WTC11 (cell line): ENCODE measurements at regions not wholly inside any gene's neighbourhood (a gene's known extent, or its start where the extent isn't known, plus 50 kb on each side); places are given as distances from the start of the nearest gene placed in this dataset.

Experiments
- ATAC-seq: fragments of 200-7000 bp; cut with Tn5 transposase; 2 replicates; pipeline ENCODE4 v1.10.0; 2021; ENCODE audit warnings: mild to moderate bottlenecking, moderate library complexity
- CTCF ChIA-PET: fragments of 300-600 bp; sonication (Branson Sonifier 250); formaldehyde crosslinking; loops from one replicate; lab custom pipeline; 2021; ENCODE audit warnings: antibody characterized with exemption; lab: Charles Lee
- POLR2A ChIA-PET: fragments of 350-600 bp; sonication (Branson Sonifier 250); formaldehyde crosslinking; loops from one replicate; lab custom pipeline; 2021; ENCODE audit warnings: antibody characterized with exemption; lab: Charles Lee
- DNase-seq: peaks from one replicate; pipeline ENCODE4 v3.0.0; 2021; ENCODE audit warnings: low spot score
- H3K27ac Mint-ChIP-seq: 2 replicates; pipeline ENCODE4 v1.8.0; 2021; ENCODE audit warnings: mixed read lengths
- H3K27me3 Mint-ChIP-seq: 2 replicates; pipeline ENCODE4 v1.8.0; 2021; ENCODE audit warnings: low read depth, mild to moderate bottlenecking, moderate library complexity, mixed read lengths
- H3K36me3 Mint-ChIP-seq: 2 replicates; pipeline ENCODE4 v1.8.0; 2021; ENCODE audit warnings: mixed read lengths
- H3K4me1 Mint-ChIP-seq: 2 replicates; pipeline ENCODE4 v1.8.0; 2022; ENCODE audit warnings: mixed read lengths
- H3K4me3 Mint-ChIP-seq: 2 replicates; pipeline ENCODE4 v1.8.0; 2021; ENCODE audit warnings: mild to moderate bottlenecking, moderate library complexity, mixed read lengths
- H3K9me3 Mint-ChIP-seq: 2 replicates; pipeline ENCODE4 v1.8.0; 2021; ENCODE audit warnings: mixed read lengths
- CREB1 ChIP-seq: sonication (generic); formaldehyde crosslinking; IDR thresholded peaks from 2 replicates; pipeline ENCODE4 v1.8.0; 2023; ENCODE audit warnings: mild to moderate bottlenecking, missing genetic modification reagents
- GTF2I ChIP-seq: fragments of 250-450 bp; sonication (Bioruptor Pico); conservative IDR thresholded peaks from 2 replicates; pipeline ENCODE4 v1.4.0; 2021; ENCODE audit warnings: mild to moderate bottlenecking
- JAZF1 ChIP-seq: fragments of 250-450 bp; sonication (Bioruptor Pico); IDR thresholded peaks from 2 replicates; pipeline ENCODE4 v1.9.0; 2021; ENCODE audit warnings: moderate library complexity, mild to moderate bottlenecking, inconsistent platforms
- NR2C2 ChIP-seq: sonication (generic); formaldehyde crosslinking; IDR thresholded peaks from 2 replicates; pipeline ENCODE4 v1.8.0; 2022; ENCODE audit warnings: mild to moderate bottlenecking, missing genetic modification reagents
- RELA ChIP-seq: sonication (generic); formaldehyde crosslinking; IDR thresholded peaks from 2 replicates; pipeline ENCODE4 v1.8.1; 2022; ENCODE audit warnings: missing genetic modification reagents, mild to moderate bottlenecking, borderline replicate concordance
- SMAD3 ChIP-seq: sonication (generic); formaldehyde crosslinking; IDR thresholded peaks from 2 replicates; pipeline ENCODE4 v1.8.0; 2022; ENCODE audit warnings: missing genetic modification reagents, mild to moderate bottlenecking, borderline replicate concordance
- SOX15 ChIP-seq: fragments of 250-450 bp; sonication (Bioruptor Pico); IDR thresholded peaks from 2 replicates; pipeline ENCODE4 v1.9.0; 2021; ENCODE audit warnings: mild to moderate bottlenecking
- TCF7 ChIP-seq: sonication (generic); formaldehyde crosslinking; IDR thresholded peaks from 2 replicates; pipeline ENCODE4 v1.8.0; 2022; ENCODE audit warnings: mild to moderate bottlenecking, low read depth, missing genetic modification reagents, moderate library complexity
- TEAD4 ChIP-seq: sonication (generic); formaldehyde crosslinking; IDR thresholded peaks from 2 replicates; pipeline ENCODE4 v1.8.0; 2022; ENCODE audit warnings: mild to moderate bottlenecking, missing genetic modification reagents
- TP53 ChIP-seq: sonication (generic); formaldehyde crosslinking; IDR thresholded peaks from 2 replicates; pipeline ENCODE4 v1.8.1; 2023; ENCODE audit warnings: mild to moderate bottlenecking, missing genetic modification reagents
- ZNF121 ChIP-seq: sonication (generic); formaldehyde crosslinking; IDR thresholded peaks from 2 replicates; pipeline ENCODE4 v1.8.0; 2023; ENCODE audit warnings: missing genetic modification reagents
- ZNF232 ChIP-seq: sonication (generic); formaldehyde crosslinking; IDR thresholded peaks from 2 replicates; pipeline ENCODE4 v1.8.0; 2022; ENCODE audit warnings: mild to moderate bottlenecking, missing genetic modification reagents
- ZNF317 ChIP-seq: sonication (generic); formaldehyde crosslinking; IDR thresholded peaks from 2 replicates; pipeline ENCODE4 v1.8.1; 2023; ENCODE audit warnings: low read depth, mild to moderate bottlenecking, moderate library complexity, missing genetic modification reagents, borderline replicate concordance
- TF ChIP-seq, protein P1 (sequence below): sonication (generic); formaldehyde crosslinking; IDR thresholded peaks from 2 replicates; pipeline ENCODE4 v1.8.0; 2023; ENCODE audit warnings: missing genetic modification reagents
- TF ChIP-seq, protein P2 (sequence below): fragments of 250-450 bp; sonication (Bioruptor Pico); IDR thresholded peaks from 2 replicates; pipeline ENCODE4 v1.9.0; 2021; ENCODE audit warnings: mild to moderate bottlenecking
- TF ChIP-seq, protein P3 (sequence below): sonication (generic); formaldehyde crosslinking; IDR thresholded peaks from 2 replicates; pipeline ENCODE4 v1.8.1; 2022; ENCODE audit warnings: mild to moderate bottlenecking, missing genetic modification reagents, moderate library complexity, borderline replicate concordance
- TF ChIP-seq, protein P4 (sequence below): sonication (generic); formaldehyde crosslinking; conservative IDR thresholded peaks from 2 replicates; pipeline ENCODE4 v1.8.1; 2023; ENCODE audit warnings: mild to moderate bottlenecking, low read depth, missing genetic modification reagents, moderate library complexity
- TF ChIP-seq, protein P5 (sequence below): sonication (generic); formaldehyde crosslinking; IDR thresholded peaks from 2 replicates; pipeline ENCODE4 v1.8.1; 2022; ENCODE audit warnings: low read depth, missing genetic modification reagents, borderline replicate concordance
- TF ChIP-seq, protein P6 (sequence below): fragments of 250-450 bp; sonication (Bioruptor Pico); IDR thresholded peaks from 2 replicates; pipeline ENCODE4 v1.8.0; 2021; ENCODE audit warnings: mild to moderate bottlenecking
- TF ChIP-seq, protein P7 (sequence below): sonication (generic); formaldehyde crosslinking; IDR thresholded peaks from 2 replicates; pipeline ENCODE4 v1.8.1; 2023; ENCODE audit warnings: mild to moderate bottlenecking, missing genetic modification reagents, moderate library complexity

DNA sequence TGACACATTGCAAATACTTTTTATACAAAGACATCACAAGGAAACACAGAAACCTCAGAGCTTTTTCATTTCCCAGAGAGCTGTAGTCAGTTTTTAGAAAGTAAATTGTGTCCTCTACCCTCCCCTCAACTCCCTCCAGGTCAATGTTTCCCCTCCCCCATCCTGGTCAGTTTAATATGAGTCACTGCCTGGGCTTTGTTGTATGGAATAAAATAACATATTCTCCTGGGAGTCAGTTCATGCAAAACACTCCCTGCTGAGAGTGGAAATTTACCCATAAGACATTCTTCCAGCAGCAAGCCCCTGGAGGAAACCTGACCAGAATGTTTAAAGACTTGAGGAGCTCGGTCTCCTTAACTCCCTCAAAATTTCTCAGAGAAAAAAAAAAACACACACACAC, 270.1 kb upstream of the LDB2 start:
- Mint-ChIP-seq H3K4me3 (peak overlapping the region; percentile 16; the same call in 1 of the 2 replicates), H3K4me1 (peaks cover 39% of the 10 kb centered on the region), H3K27ac (no peak overlapping the region), H3K27me3 (peaks cover 30% of the 10 kb centered on the region), H3K36me3 (peaks cover 7% of the 10 kb centered on the region), H3K9me3 (peaks cover 7% of the 10 kb centered on the region; the same call in 1 of the 2 replicates)
- DNase-seq (no peak), ATAC-seq (no peak; the same call in 1 of the 2 replicates)
- CTCF ChIA-PET = no interaction called here
- TF ChIP-seq RELA (no peak), GTF2I (CRISPR knock-in tag) (no peak), TEAD4 (no peak), CREB1 (CRISPR knock-in tag) (no peak), ZNF121 (CRISPR knock-in tag) (no peak), JAZF1 (no peak), SMAD3 (CRISPR knock-in tag) (no peak), TCF7 (CRISPR knock-in tag) (no peak), NR2C2 (CRISPR knock-in tag) (no peak), ZNF317 (CRISPR knock-in tag) (no peak), SOX15 (no peak), TP53 (CRISPR knock-in tag) (no peak), ZNF232 (CRISPR knock-in tag) (no peak)
- TF ChIP-seq, protein P1, sequence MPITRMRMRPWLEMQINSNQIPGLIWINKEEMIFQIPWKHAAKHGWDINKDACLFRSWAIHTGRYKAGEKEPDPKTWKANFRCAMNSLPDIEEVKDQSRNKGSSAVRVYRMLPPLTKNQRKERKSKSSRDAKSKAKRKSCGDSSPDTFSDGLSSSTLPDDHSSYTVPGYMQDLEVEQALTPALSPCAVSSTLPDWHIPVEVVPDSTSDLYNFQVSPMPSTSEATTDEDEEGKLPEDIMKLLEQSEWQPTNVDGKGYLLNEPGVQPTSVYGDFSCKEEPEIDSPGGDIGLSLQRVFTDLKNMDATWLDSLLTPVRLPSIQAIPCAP (CRISPR knock-in tag) = no peak
- TF ChIP-seq, protein P2, sequence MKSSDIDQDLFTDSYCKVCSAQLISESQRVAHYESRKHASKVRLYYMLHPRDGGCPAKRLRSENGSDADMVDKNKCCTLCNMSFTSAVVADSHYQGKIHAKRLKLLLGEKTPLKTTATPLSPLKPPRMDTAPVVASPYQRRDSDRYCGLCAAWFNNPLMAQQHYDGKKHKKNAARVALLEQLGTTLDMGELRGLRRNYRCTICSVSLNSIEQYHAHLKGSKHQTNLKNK = no peak
- TF ChIP-seq, protein P3, sequence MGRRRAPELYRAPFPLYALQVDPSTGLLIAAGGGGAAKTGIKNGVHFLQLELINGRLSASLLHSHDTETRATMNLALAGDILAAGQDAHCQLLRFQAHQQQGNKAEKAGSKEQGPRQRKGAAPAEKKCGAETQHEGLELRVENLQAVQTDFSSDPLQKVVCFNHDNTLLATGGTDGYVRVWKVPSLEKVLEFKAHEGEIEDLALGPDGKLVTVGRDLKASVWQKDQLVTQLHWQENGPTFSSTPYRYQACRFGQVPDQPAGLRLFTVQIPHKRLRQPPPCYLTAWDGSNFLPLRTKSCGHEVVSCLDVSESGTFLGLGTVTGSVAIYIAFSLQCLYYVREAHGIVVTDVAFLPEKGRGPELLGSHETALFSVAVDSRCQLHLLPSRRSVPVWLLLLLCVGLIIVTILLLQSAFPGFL = no peak
- TF ChIP-seq, protein P4, sequence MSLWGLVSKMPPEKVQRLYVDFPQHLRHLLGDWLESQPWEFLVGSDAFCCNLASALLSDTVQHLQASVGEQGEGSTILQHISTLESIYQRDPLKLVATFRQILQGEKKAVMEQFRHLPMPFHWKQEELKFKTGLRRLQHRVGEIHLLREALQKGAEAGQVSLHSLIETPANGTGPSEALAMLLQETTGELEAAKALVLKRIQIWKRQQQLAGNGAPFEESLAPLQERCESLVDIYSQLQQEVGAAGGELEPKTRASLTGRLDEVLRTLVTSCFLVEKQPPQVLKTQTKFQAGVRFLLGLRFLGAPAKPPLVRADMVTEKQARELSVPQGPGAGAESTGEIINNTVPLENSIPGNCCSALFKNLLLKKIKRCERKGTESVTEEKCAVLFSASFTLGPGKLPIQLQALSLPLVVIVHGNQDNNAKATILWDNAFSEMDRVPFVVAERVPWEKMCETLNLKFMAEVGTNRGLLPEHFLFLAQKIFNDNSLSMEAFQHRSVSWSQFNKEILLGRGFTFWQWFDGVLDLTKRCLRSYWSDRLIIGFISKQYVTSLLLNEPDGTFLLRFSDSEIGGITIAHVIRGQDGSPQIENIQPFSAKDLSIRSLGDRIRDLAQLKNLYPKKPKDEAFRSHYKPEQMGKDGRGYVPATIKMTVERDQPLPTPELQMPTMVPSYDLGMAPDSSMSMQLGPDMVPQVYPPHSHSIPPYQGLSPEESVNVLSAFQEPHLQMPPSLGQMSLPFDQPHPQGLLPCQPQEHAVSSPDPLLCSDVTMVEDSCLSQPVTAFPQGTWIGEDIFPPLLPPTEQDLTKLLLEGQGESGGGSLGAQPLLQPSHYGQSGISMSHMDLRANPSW = no peak
- TF ChIP-seq, protein P5, sequence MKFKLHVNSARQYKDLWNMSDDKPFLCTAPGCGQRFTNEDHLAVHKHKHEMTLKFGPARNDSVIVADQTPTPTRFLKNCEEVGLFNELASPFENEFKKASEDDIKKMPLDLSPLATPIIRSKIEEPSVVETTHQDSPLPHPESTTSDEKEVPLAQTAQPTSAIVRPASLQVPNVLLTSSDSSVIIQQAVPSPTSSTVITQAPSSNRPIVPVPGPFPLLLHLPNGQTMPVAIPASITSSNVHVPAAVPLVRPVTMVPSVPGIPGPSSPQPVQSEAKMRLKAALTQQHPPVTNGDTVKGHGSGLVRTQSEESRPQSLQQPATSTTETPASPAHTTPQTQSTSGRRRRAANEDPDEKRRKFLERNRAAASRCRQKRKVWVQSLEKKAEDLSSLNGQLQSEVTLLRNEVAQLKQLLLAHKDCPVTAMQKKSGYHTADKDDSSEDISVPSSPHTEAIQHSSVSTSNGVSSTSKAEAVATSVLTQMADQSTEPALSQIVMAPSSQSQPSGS (CRISPR knock-in tag) = no peak
- TF ChIP-seq, protein P6, sequence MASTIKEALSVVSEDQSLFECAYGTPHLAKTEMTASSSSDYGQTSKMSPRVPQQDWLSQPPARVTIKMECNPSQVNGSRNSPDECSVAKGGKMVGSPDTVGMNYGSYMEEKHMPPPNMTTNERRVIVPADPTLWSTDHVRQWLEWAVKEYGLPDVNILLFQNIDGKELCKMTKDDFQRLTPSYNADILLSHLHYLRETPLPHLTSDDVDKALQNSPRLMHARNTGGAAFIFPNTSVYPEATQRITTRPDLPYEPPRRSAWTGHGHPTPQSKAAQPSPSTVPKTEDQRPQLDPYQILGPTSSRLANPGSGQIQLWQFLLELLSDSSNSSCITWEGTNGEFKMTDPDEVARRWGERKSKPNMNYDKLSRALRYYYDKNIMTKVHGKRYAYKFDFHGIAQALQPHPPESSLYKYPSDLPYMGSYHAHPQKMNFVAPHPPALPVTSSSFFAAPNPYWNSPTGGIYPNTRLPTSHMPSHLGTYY (CRISPR knock-in tag) = no peak
- POLR2A ChIA-PET = interaction anchor here (0.7 kb wide), 1 partner anchor 465 kb away, joined by 3 read pairs; no protein-coding TSS in a partner anchor

DNA sequence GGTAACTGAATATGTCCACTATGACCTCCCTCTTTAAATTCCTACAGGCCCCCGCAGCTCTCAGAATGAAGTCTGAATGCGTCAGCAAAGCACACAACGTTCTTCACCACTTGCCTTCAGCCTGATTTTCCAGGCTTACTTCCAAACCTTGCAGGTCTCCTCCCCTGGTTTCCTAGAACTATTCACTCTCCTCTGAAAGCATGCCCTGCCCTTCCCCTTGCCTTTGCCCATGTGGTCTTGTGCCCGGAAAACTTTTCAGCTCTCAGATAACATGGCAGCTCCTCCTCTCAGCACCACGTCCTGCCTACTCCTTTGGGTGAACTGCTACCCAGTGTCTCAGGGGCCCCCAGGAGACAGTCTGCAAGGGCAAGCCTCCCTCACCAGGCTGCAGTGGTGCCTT, 268.5 kb upstream of the LDB2 start:
- DNase-seq = no peak
- peaks cover 22% of the 10 kb centered on the region for H3K36me3 Mint-ChIP-seq
- H3K27ac Mint-ChIP-seq = no peak overlapping the region
- ChIA-PET CTCF (no interaction called here), POLR2A (no interaction called here)
- TF ChIP-seq, protein P7, sequence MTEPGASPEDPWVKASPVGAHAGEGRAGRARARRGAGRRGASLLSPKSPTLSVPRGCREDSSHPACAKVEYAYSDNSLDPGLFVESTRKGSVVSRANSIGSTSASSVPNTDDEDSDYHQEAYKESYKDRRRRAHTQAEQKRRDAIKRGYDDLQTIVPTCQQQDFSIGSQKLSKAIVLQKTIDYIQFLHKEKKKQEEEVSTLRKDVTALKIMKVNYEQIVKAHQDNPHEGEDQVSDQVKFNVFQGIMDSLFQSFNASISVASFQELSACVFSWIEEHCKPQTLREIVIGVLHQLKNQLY (CRISPR knock-in tag) = no peak
- no peak for TF ChIP-seq NR2C2 (CRISPR knock-in tag)
- H3K4me1 Mint-ChIP-seq = peaks cover 38% of the 10 kb centered on the region
- no peak for ATAC-seq
- H3K9me3 Mint-ChIP-seq = peaks cover 20% of the 10 kb centered on the region
- peaks cover 34% of the 10 kb centered on the region for H3K27me3 Mint-ChIP-seq
- no peak overlapping the region for H3K4me3 Mint-ChIP-seq
